GM23248 (cell line): ENCODE measurements at regions not wholly inside any gene's neighbourhood (a gene's known extent, or its start where the extent isn't known, plus 50 kb on each side); places are given as distances from the start of the nearest gene placed in this dataset.
"Not testable (repeated sequence)": the region's sequence is repeated elsewhere in the genome, so short reads cannot be mapped to it uniquely, and the experiment has no call there.

Experiments used
- DNase-seq: peaks from one replicate; pipeline ENCODE4 v3.0.0-alpha.2; 2015
- H2AFZ ChIP-seq: fragments of 200-600 bp; sonication (generic); 2 replicates; pipeline ENCODE4 v1.6.1; 2016; ENCODE audit warnings: antibody characterized with exemption
- H3F3A ChIP-seq: fragments of 200-600 bp; sonication (generic); 2 replicates; pipeline ENCODE4 v1.6.1; 2016; ENCODE audit warnings: mild to moderate bottlenecking, antibody characterized with exemption, mixed run types; ENCODE audit not compliant: insufficient read depth
- H3K27ac ChIP-seq: fragments of 200-600 bp; sonication (generic); 2 replicates; pipeline ENCODE4 v1.5.1; 2016; ENCODE audit warnings: mild to moderate bottlenecking
- H3K27me3 ChIP-seq: fragments of 200-600 bp; sonication (generic); replicated peaks from 2 replicates; pipeline ENCODE4 v1.6.1; 2016; ENCODE audit warnings: mild to moderate bottlenecking; ENCODE audit not compliant: insufficient read depth
- H3K36me3 ChIP-seq: fragments of 200-600 bp; sonication (generic); 2 replicates; pipeline ENCODE4 v1.6.1; 2016; ENCODE audit warnings: low read depth, mild to moderate bottlenecking
- H3K4me1 ChIP-seq: fragments of 200-600 bp; sonication (generic); 2 replicates; pipeline ENCODE4 v1.6.1; 2016; ENCODE audit warnings: mild to moderate bottlenecking; ENCODE audit not compliant: insufficient read depth
- H3K4me2 ChIP-seq: fragments of 200-600 bp; sonication (generic); one replicate; pipeline ENCODE4 v1.6.1; 2016; ENCODE audit warnings: mild to moderate bottlenecking; ENCODE audit not compliant: unreplicated experiment
- H3K4me3 ChIP-seq: fragments of 200-600 bp; sonication (generic); 2 replicates; pipeline ENCODE4 v1.5.1; 2016; ENCODE audit warnings: mild to moderate bottlenecking
- H3K79me2 ChIP-seq: fragments of 200-600 bp; sonication (generic); 2 replicates; pipeline ENCODE4 v1.6.1; 2016; ENCODE audit warnings: mild to moderate bottlenecking; ENCODE audit not compliant: insufficient read depth
- H3K9ac ChIP-seq: fragments of 200-600 bp; sonication (generic); 2 replicates; pipeline ENCODE4 v1.6.1; 2016; ENCODE audit warnings: mild to moderate bottlenecking
- H3K9me2 ChIP-seq: fragments of 200-600 bp; sonication (generic); 2 replicates; pipeline ENCODE4 v1.6.1; 2016; ENCODE audit warnings: mixed run types, mild to moderate bottlenecking, moderate library complexity; ENCODE audit not compliant: insufficient read depth
- H3K9me3 ChIP-seq: fragments of 200-600 bp; sonication (generic); one replicate; pipeline ENCODE4 v1.6.1; 2017; ENCODE audit warnings: low read depth
- H4K20me1 ChIP-seq: fragments of 200-600 bp; sonication (generic); 2 replicates; pipeline ENCODE4 v1.6.0; 2016; ENCODE audit not compliant: insufficient read depth
- WGBS, 2 experiments: methylation state at CpG; one replicate each; pipeline ENCODE4 v1.1.6; 2015 to 2017; ENCODE audit warnings: low lambda C conversion rate in 2 of 2, low coverage in 1 of 2; ENCODE audit errors: missing lambda C conversion rate in 2 of 2; 5-methylcytosine and 5-hydroxymethylcytosine counted together
- in situ Hi-C: fragments of 300-500 bp; cut with MboI; formaldehyde crosslinking; loops from 2 replicates; pipeline ENCODE4 v1.15.0; 2020

GRCh38 chr9:67288117-67288735 is 295.9 kb upstream of the SPATA31A3 start:
- H3K27me3 ChIP-seq, H2AFZ ChIP-seq, DNase-seq, H3F3A ChIP-seq, H3K36me3 ChIP-seq, H3K27ac ChIP-seq, H3K4me2 ChIP-seq, H3K9me3 ChIP-seq, H4K20me1 ChIP-seq, H3K4me1 ChIP-seq, H3K9ac ChIP-seq, in situ Hi-C loops, H3K4me3 ChIP-seq, H3K79me2 ChIP-seq, H3K9me2 ChIP-seq: not testable (repeated sequence)
- WGBS, 2 experiments: no CpG with 5 or more reads among the region's 46 CpGs

DNA sequence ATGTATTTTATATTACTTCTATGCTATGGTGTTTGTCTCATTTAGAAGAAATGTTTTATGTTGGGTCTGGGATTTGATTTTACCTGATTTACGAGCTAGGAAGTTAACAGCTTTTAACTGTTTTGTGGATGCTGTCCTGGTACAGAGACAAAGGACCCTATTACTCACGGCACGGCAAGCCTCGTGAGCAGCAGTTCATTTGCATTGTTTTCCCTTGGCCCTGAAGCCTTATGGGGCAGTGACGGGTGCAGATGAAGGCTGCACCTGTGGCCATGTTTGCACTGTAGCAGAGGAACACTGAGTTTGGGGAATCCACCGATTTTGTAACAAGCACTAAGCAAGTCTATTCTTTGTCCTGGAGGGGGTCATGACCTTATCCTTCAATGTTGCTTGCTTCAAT is 291.9 kb upstream of the SPATA31A3 start:
- WGBS, 2 experiments: no CpG with 5 or more reads among the region's 6 CpGs
- H3K4me1 ChIP-seq, H3K9ac ChIP-seq, H2AFZ ChIP-seq, H4K20me1 ChIP-seq, DNase-seq, H3K9me2 ChIP-seq, H3K9me3 ChIP-seq, H3K79me2 ChIP-seq, H3F3A ChIP-seq, H3K4me3 ChIP-seq, H3K27me3 ChIP-seq, in situ Hi-C loops, H3K36me3 ChIP-seq, H3K4me2 ChIP-seq, H3K27ac ChIP-seq: not testable (repeated sequence)

GRCh38 chr9:67281574-67281973 is 289.2 kb upstream of the SPATA31A3 start:
- H3K9me3 ChIP-seq, H3K27ac ChIP-seq, H3K4me1 ChIP-seq, H2AFZ ChIP-seq, H3F3A ChIP-seq, H3K79me2 ChIP-seq, DNase-seq, H3K4me3 ChIP-seq, H3K9ac ChIP-seq, H3K4me2 ChIP-seq, H3K36me3 ChIP-seq, H3K27me3 ChIP-seq, H4K20me1 ChIP-seq, in situ Hi-C loops, H3K9me2 ChIP-seq: not testable (repeated sequence)
- no CpG with 5 or more reads among the region's 4 CpGs for WGBS, 2 experiments

GRCh38 chr9:67269692-67270091 is 277.3 kb upstream of the SPATA31A3 start:
- H3K36me3 ChIP-seq, DNase-seq, H3K4me2 ChIP-seq, H2AFZ ChIP-seq, in situ Hi-C loops, H4K20me1 ChIP-seq, H3F3A ChIP-seq, H3K9me2 ChIP-seq, H3K27ac ChIP-seq, H3K9me3 ChIP-seq, H3K4me1 ChIP-seq, H3K27me3 ChIP-seq, H3K4me3 ChIP-seq, H3K9ac ChIP-seq, H3K79me2 ChIP-seq: not testable (repeated sequence)
- WGBS, 2 experiments: no CpG with 5 or more reads among the region's 1 CpG

- H3K9me3 ChIP-seq, H3K4me3 ChIP-seq, in situ Hi-C loops, H3K36me3 ChIP-seq, H3K4me2 ChIP-seq, H3K4me1 ChIP-seq, H3K27me3 ChIP-seq, H3K79me2 ChIP-seq, DNase-seq, H3F3A ChIP-seq, H3K9ac ChIP-seq, H4K20me1 ChIP-seq, H3K27ac ChIP-seq, H2AFZ ChIP-seq, H3K9me2 ChIP-seq: not testable (repeated sequence)
- WGBS, 2 experiments: no CpG with 5 or more reads among the region's 6 CpGs
Observed at GRCh38 chr9:67257894-67258293, 265.5 kb upstream of the SPATA31A3 start.

DNA sequence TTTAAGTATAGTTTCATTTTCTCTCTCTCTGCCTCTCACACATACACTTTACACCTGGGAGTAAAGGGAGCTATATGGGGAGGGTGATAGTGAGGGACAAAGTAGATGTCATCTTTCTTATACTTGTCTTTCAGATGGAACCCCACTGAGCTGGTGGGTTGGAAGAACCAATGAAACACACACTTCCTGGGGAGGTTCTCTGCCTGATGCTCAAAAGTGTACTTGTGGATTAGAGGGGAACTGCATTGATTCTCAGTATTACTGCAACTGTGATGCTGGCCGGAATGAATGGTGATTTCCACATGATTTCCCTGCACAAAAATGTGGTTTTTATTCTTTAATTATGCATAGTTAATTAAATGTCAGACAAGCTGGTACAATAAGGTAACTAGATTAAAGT is 256.6 kb upstream of the SPATA31A3 start:
- DNase-seq, H3K9ac ChIP-seq, H3K9me2 ChIP-seq, H3K9me3 ChIP-seq, H2AFZ ChIP-seq, H3K4me2 ChIP-seq, H3K4me3 ChIP-seq, H3K36me3 ChIP-seq, H3K4me1 ChIP-seq, H3K27me3 ChIP-seq, H3K27ac ChIP-seq, H4K20me1 ChIP-seq, H3K79me2 ChIP-seq, H3F3A ChIP-seq, in situ Hi-C loops: not testable (repeated sequence)
- WGBS, 2 experiments: no CpG with 5 or more reads among the region's 1 CpG

DNA sequence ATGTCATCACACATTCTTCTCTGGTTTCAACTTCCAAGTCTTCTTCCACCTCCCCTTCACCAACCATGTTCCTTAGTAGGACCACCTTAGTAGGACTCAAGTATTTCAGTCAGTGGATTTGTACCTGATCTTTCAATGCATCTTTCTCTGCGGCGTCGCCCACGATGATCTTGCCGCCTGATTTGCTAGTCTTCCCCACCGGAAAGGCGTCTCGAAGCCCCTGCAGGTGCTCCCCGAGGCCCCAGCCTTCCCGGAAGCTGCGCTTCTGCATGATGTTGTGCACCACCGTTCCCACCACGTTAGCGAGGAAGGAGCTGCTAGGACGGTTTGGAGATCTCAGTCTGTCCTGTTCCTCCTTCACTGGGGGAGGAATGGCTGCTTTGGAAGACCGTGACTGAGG is 219.7 kb upstream of the SPATA31A3 start:
- in situ Hi-C loops, DNase-seq, H3K9me2 ChIP-seq, H4K20me1 ChIP-seq, H3K79me2 ChIP-seq, H3K4me1 ChIP-seq, H3K27me3 ChIP-seq, H3K9me3 ChIP-seq, H3K9ac ChIP-seq, H3F3A ChIP-seq, H3K4me2 ChIP-seq, H3K36me3 ChIP-seq, H2AFZ ChIP-seq, H3K4me3 ChIP-seq, H3K27ac ChIP-seq: not testable (repeated sequence)
- 63 to 73% methylated on average over 15 to 16 of the region's 16 CpGs for WGBS, 2 experiments

DNA sequence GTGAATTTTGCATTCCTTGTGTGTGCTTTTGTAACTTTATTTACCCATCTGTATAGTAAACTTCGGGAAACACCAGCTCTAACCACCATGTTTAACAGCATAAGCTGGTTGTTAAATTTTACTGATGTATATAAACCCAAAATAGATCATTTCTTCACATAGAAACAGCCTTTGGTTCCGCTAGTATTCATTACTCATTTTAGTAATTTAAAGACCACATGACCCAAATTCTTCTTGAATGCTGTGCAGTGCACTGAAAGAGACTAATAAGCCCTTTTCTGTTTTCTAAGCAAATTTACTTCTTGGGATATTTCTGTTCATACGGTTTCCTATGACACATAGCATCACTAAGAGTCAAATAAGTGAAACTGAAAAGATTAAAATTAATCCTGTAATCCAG is 218.5 kb upstream of the SPATA31A3 start:
- DNase-seq, H3K9me3 ChIP-seq, H3K27me3 ChIP-seq, H3K4me2 ChIP-seq, in situ Hi-C loops, H3F3A ChIP-seq, H4K20me1 ChIP-seq, H3K79me2 ChIP-seq, H3K4me3 ChIP-seq, H3K9me2 ChIP-seq, H2AFZ ChIP-seq, H3K9ac ChIP-seq, H3K4me1 ChIP-seq, H3K27ac ChIP-seq, H3K36me3 ChIP-seq: not testable (repeated sequence)
- WGBS, 2 experiments: 0 to 3% methylated on average over 1 of the region's 3 CpGs
